Pons (tissue), 1 donor: ENCODE measurements at regions not wholly inside any gene's neighbourhood (a gene's known extent, or its start where the extent isn't known, plus 50 kb on each side); places are given as distances from the start of the nearest gene placed in this dataset.
"Not testable (repeated sequence)": the region's sequence is repeated elsewhere in the genome, so short reads cannot be mapped to it uniquely, and the experiment has no call there.

Experiments
- DNase-seq: peaks from one replicate; pipeline ENCODE4 v3.0.0-alpha.2; 2016; ENCODE audit warnings: low spot score

GRCh38 chr5:166725593-166725992 lies 1565.9 kb upstream of the WWC1 start:
- DNase-seq, result no peak

GRCh38 chr5:166726406-166726805 lies 1565.0 kb upstream of the WWC1 start:
- DNase-seq, result no peak

- DNase-seq, result not testable (repeated sequence)
These were observed 1548.5 kb upstream of the WWC1 start for GRCh38 chr5:166742951-166743350.

- no peak for DNase-seq
These were observed 1544.9 kb upstream of the WWC1 start for GRCh38 chr5:166746506-166746905.

DNA sequence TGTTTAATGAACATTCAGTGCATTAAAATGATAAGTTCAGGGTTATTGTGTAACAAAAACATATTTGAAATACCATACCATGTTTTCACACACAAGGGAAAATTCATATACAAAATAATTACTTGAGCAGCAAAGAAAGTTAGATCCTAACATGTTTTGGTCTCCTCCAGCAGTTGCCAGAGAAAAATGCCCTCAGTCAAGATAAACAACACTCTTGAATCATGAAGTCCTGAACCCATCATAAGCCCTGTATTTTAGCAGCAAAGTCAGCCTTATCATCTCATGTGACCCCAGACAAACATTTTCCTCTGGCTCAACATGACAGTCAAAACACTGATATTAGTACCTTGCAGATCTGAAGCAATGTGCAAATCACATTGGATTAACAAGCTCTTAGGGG lies 1541.1 kb upstream of the WWC1 start:
- no peak for DNase-seq

- DNase-seq, result no peak
These were observed 1533.3 kb upstream of the WWC1 start for GRCh38 chr5:166758151-166758550.

DNA sequence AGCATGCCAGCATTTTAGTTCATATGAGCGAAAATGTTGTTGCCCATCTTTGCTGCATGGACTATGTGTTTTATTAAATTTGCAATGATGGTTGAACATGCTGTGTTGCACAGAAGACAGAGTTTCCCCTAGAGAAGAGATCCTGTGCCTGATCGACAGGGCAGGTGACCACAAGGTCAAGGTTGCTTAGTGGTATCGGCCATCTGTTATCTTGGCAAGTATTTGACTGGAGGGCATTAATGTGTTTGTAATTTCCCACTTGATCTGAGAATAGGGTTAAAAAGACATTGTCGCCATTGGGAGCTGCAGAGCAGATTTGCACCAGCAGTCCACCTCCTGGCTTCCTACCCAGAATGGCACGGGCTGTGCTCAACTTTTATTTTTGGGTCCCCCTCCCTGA lies 1523.6 kb upstream of the WWC1 start:
- DNase-seq, result no peak

DNA sequence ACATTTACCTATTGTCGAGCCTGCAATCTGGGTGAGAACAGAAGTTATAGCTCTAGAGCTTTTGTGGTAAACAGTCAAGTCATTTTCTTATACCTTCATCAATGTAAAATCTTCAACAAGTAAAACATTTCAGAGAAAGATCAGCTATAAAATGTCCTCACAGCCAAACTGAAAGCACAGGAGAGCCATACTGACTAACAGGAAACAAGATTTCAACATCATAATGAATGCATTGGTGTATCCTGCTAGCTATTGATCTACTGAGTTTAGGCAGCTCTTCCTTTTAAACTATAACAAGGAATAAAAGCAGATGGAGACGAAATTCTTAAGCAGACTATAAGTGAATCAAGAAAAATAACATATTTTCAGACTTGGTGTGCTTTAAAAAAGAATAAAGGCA lies 1522.9 kb upstream of the WWC1 start:
- no peak for DNase-seq

DNA sequence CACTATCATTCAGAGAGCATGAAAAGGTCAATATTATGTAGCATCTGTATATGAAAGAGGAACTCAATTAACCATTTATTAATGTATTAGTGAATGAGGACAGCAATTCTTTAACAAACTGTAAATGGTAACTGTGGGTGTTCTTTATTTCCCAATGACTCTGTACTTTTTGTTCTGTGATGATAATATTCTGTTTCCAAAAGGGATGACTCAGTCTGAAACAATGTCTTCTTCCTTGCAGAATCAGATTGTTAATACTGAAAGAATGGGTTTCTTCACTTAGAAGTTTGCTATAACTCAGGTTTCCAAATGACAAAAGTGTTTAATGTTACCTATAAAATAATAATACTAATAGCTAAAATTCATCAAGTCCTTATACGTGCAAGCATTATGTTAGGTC lies 1518.7 kb upstream of the WWC1 start:
- DNase-seq, result no peak

GRCh38 chr5:166781737-166782136 lies 1509.7 kb upstream of the WWC1 start:
- DNase-seq, result peak; percentile 3

GRCh38 chr5:166784545-166785078 lies 1506.8 kb upstream of the WWC1 start:
- no peak for DNase-seq

DNA sequence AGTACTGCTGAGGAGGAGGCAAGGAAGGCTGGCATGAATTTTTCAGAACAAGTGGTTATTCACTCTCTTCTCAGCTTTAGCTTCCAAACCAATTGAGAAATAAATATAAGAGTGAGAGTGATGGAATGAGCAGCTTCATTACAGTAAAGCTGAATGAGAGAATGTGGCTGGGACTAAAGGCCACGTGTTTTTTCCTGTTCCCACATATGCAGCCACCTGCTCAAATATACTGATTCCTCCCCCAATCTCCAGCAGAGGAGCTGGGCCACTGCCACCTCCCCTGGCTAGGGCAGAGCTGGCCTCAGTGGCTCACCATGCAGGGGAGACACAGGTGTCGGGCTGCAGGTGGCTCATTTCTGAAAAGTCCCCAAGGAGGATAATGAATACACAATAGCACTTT lies 1505.3 kb upstream of the WWC1 start:
- no peak for DNase-seq

DNA sequence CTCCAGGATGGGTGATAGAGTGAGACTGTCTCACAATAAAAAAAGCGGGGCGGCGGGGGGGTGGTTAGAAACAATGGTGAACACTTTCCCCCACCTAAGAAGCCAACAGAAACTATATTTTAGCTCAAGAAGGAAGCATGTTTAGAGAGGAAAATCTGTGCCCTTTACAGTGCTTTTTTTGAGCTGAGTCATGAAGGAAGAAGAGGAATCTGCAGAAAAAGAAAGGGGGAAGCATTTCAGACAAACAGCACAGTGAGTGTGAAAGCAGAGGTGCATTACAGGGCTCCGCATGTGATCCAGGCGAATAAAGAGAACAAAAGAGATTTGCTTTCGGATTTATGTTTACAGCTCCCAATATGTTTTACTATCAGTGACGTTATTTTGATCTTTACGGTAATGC lies 1504.6 kb upstream of the WWC1 start:
- DNase-seq, result no peak

DNA sequence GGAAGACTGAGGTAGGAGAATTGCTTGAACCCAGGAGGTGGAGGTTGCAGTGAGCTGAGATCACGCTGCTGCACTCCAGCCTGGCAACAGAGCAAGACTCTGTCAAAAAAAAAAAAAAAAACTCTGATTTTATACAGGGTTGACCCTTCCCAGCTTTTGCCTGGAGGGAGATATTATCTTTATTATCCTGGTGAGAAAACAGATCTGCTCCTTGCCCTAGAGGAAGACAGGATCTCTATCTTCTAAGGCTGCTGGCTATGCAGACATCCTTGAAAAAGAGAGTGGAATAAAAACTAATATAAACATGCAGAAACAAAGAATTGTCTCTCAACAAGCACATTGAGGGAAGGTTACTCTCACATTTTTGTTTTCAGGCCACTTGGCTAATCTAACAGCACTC lies 1503.4 kb upstream of the WWC1 start:
- no peak for DNase-seq

DNA sequence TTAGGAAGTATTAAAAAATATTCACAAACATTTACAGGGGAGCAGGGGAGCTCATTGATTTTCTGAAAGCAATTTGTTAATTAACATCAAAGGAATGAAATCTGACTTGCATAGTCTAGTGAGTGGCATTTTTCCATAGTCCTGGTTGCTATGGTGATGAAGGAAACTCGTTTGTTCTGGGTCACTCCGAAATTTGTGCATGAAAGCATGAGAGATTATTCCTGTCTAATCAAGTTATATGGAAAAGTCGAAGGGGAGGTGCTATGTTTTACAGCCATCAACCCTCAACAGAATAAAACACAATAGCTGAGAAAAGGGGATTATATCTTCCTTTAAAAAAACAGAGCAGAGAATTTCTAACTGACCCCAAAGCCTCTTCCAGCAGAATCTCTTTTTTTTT lies 1495.7 kb upstream of the WWC1 start:
- no peak for DNase-seq

GRCh38 chr5:166803058-166803457 lies 1488.4 kb upstream of the WWC1 start:
- no peak for DNase-seq

GRCh38 chr5:166804223-166804622 lies 1487.2 kb upstream of the WWC1 start:
- DNase-seq, result not testable (repeated sequence)

DNA sequence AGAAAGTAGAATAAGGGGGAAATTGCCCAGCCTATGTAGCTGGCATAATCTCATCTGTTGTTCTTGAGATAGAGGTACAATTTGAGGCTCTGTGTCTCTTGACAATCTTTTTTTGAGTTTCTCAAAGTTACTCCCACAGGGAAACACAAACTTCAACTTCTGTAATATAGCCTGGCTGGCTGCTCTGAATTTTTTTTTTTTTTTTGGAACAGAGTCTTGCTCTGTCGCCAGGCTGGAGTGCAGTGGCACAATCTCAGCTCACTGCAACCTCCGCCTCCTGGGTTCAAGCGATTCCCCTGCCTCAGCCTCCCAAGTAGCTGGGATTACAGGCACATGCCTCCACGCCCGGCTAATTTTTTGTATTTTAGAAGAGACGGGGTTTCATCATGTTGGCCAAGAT lies 1486.8 kb upstream of the WWC1 start:
- DNase-seq, result not testable (repeated sequence)

DNA sequence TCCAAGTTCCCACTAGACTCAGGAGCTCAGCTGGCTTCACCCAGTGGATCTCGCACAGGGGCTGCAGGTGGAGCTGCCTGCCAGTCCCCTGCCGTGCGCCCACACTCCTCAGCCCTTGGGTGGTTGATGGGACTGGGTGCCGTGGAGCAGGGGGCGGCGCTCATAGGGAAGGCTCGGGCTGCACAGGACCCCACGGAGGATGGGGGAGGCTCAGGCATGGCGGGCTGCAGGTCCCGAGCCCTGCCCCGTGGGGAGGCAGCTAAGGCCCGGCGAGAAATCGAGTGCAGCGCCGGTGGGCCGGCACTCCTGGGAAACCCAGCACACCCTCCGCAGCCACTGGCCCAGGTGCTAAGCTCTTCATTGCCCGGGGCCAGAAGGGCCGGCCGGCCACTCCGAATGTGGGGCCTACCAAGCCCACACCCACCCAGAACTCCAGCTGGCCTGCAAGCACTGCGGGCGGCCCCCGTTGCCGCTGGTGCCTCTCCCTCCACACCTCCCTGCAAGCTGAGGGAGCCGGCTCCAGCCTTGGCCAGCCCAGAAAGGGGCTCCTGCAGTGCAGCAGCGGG lies 1481.3 kb upstream of the WWC1 start:
- DNase-seq, result not testable (repeated sequence)

DNA sequence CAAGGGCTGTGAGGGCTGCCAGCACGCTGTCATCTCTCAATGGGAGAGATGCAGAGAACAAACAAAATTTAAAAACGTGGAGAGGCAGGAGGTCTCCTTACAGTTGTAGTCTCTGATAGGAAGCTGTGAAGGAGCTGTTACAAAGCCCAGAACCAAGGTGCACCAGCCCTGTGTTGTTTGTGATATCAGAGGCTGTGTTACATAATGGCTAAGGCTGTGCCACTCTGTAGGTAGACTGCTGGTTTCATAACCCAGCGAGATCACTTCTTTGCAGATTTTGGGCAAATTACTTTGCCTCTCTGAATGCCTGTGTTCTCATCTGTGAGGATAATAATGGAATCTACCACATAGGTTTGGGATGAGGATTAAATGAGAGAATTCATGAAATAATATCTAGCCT lies 1480.7 kb upstream of the WWC1 start:
- no peak for DNase-seq

DNA sequence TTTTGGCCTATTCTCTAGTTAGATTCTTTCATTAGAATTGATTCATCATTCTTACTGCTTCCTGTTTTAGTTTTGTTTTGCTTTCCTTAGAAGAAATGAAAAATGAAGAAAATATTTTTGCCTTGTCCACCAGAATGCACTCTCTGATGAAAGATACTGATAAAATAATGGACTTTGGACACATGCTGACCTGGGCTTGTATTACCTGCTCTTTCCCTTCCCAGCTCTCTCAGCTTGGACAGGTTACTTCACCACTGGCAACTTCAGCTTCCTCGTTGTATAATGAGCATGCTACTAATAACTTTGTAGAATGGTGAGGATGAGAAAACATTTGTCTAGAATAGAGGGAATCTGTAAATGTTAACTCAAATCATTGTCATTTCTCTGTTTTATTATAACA lies 1468.1 kb upstream of the WWC1 start:
- DNase-seq, result no peak

GRCh38 chr5:166834246-166834645 lies 1457.2 kb upstream of the WWC1 start:
- no peak for DNase-seq

GRCh38 chr5:166845044-166845443 lies 1446.4 kb upstream of the WWC1 start:
- no peak for DNase-seq

GRCh38 chr5:166856791-166857190 lies 1434.7 kb upstream of the WWC1 start:
- DNase-seq, result no peak

DNA sequence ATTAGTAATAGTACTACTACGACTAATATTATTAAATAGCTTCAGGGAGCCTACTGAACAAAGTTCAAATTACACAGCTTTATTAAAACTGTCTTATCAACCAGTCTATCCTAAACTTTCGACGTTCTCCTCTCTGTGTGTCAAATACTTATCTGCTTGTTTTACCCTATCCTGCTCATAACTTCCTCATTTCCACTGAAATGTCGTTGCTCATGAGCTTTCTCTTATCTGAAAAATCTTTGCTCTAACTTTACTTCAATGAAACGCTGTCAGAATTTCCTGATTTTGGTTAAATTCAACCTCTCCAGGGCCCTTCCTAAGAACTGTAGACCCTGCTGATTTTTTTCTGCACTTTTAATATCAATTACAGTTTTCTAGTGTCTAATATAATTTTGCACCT lies 1431.0 kb upstream of the WWC1 start:
- DNase-seq, result no peak
